NCI-H345 (cell line): ENCODE measurements at regions not wholly inside any gene's neighbourhood (a gene's known extent, or its start where the extent isn't known, plus 50 kb on each side); places are given as distances from the start of the nearest gene placed in this dataset.
"Not testable (repeated sequence)": the region's sequence is repeated elsewhere in the genome, so short reads cannot be mapped to it uniquely, and the experiment has no call there.

ENCODE experiments used
- DNase-seq: peaks from one replicate; lab custom pipeline; 2025; lab: John Stamatoyannopoulos, UW

DNA sequence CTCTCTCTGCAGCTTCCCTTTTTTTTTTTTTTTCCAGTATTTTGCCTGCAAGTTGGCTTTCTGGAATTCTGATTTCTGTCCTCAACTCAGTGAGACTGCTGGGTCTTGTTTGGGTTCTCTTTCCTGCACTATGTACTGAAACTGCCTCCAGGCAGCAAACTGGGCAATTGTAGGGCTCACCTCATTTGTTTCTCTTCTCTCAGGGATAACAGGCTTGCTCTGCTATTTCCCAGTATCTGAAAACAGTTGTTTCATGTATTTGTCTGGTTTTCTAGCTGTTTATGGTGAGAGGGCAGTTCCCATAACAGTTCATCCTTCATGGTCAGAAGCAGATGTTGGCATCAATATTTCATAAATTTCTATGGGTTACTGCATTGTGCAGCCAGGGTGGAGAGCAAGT is 206.0 kb downstream of the CYRIA start:
- no peak for DNase-seq

DNA sequence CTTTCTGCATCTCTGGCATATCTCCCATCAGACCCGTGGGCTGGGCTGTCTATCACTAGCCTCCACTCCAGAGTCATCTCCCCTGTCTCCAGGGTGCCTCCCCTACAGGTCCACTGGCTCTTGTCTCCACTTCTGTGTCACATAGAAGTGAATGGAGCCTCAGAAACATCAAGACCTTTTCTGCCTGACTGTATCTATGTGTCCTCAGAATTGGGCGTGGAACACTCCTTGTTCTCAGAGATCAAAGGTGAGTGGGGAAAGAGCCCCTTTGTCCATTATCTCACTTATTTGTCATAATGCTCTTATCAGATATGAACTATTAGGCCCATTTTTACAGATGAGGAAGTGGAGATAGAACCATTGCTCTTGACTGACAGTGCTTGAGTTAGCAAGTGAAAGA is 211.0 kb downstream of the CYRIA start:
- no peak for DNase-seq

DNA sequence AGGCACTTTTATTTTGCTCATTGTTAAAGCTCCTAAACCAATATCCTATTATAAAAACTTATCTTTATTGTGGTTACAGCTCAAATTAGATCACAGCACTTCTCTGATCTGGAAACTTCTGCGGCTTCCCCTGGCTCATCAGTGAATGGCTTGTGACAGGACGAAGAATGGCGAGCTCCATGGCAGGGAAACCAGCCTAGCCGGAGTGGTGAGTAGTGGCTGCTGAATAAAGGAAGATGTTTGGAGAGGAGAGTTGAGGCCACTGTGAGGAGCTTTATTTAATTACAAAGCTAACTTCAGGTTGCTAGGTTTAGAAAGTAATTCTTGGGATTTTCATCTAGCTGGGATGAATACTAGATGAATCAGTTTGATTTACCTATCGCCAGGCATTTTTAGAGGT is 213.5 kb downstream of the CYRIA start:
- no peak for DNase-seq

DNA sequence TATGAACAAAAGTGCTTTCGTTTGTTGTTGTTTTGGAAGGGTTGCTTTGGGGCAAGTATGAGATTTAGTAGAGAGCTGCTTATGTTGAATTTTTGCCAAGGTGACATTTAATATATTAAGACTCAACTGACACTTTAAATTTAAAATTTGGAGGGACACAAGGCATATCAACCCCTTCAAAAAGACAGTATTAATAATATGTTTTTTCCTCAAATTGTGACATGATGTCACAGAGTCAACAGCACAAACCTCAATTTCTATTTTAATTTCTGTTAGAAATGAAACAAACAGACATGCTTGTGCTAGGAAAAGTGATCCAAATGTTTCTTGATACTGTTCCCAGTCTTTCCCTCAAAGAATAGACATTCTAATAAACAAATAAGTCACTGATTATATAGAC is 218.9 kb downstream of the CYRIA start:
- no peak for DNase-seq

DNA sequence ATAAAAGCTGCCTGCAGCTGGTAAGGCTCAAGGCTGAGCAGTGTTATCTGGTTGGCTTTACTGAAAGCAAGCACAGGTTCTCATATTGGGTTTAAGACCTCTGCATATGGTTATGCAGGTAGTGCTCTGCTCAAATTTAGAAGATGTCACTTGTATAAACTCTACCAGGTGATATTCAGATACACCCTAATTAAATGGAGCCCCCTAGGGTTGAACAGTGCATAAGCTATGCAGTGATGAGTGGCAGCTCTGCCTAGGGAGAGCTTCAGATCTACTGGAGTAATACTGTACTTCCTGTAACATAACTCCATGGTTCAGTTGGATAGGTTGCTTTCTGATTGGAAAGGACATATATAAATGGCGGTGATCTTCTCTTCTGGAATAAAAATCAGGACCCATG is 222.7 kb downstream of the CYRIA start:
- no peak for DNase-seq

DNA sequence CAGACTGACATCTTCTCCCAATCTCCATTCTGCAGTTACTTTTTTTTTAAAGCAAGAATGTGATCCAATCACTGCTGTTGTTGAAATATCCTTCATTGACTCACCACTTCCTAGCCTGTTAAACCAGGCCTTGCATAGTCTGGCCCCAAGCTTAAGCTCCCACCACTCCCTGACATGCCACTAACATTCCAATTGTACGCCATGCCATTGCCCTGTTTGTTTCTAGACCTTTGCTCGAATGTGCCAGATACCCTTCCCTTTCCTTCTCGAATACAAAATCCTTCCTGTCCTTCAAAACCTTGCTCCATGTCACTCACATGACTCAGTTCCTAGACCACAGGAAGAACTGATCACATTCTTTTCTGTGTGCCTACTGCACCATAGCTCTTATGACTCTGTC is 224.2 kb downstream of the CYRIA start:
- no peak for DNase-seq

DNA sequence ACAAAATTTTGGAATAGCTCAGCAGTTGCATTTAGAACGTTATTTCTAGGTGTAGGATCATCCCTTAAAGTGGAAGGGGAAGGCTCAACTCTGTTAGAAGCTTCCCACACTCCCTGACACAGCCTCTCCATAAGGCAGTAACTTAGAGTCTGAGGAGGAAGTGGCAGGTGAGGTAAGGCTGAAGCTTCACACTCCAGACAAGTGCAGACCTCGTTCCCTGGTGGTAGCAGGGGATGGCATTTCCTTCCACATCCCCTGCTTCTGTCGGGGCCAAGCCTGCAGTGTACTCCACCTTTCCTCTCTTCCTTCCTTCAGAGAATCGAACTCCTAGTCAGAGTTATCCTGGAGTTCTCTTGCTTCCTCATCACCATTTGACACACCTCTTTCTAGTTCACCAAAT is 224.7 kb downstream of the CYRIA start:
- no peak for DNase-seq

DNA sequence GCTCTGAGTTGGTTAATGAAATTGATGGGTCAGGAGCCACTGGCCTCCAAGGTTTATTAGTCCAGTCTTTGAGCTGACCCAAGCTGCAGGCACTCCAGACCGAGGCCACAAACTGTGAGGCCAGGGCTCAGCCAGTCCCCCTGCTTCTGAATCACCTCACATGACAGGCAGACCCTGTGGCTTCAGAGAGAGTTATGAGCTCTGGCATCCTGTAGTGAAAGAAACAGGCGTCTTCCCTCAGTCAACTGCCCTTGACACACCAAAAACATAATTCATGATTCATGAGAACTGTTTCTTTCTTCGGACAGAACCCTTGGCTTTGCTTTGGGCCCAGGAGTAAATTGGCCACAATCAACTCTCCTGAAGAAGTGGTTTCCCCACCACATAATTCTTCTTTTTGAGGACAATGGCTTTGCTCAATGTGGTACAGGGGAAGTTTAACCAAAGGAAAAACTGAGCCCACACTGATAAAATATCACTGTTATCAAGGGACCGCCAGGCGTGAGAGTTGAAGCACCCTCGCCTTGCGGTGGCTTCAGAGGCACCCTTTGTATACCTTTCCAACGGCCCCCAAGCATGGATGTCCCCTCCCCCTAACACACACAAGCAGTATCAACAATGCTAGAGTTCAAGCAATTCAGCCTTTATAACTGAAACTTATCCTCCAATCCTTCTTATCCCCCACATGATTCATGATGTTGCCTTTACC is 226.9 kb downstream of the CYRIA start:
- DNase-seq, result no peak

DNA sequence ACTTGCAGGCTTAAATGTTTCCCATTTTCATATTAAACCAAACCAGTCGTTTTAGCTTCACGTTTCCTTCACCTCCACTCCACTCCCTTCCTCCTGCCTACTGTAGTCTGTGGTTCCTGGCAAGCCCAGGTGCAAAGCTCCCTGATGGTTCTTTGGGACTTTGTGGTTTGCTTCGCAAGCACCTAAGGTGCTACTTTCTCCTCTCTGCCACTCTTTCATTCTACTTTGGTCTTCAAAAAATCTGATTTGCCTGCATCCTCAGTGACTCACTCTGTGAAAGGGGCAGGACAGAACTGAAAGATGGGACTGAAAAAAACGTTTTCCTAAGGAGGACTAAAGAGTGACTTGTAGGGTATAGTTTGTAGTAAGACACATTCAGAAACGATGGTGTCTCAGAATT is 228.4 kb downstream of the CYRIA start:
- no peak for DNase-seq

DNA sequence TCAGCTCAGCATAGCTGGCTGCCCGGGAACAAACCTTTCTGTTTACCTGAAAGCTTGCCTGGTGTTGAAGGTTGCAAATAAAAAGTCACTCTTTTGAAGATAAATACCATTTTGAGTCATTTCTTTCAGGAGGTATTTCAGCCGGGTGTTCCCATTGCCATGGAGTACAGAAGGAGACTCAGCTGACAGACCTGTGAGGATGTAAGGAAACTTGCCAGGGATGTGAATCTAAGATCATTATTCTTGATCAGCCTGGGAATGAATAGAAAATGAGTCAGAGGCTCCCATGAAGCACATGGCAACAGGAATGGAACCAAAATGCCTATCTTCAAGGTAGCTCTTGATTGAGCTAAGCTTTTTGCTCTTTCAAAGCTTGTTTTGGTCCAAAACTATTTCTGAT is 231.2 kb downstream of the CYRIA start:
- DNase-seq, result no peak

DNA sequence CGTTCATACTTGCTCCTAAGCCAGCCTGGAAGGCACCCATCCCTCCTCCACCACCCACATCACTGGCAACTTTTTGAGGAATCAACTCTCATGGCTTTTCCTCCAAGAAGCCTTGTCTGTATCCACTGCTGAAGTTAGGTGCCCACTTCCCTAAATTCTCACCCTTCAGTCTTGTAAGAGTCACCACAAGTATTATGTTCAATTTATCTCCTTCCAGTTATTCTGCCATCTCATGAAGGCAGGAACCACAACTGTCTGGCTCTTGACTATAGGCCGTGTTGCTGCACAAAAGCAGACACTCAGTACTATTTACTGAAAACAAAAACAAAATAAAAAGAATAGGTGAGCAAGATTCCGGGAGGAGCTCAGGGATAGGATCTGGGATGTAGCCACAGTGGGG is 234.8 kb downstream of the CYRIA start:
- no peak for DNase-seq

DNA sequence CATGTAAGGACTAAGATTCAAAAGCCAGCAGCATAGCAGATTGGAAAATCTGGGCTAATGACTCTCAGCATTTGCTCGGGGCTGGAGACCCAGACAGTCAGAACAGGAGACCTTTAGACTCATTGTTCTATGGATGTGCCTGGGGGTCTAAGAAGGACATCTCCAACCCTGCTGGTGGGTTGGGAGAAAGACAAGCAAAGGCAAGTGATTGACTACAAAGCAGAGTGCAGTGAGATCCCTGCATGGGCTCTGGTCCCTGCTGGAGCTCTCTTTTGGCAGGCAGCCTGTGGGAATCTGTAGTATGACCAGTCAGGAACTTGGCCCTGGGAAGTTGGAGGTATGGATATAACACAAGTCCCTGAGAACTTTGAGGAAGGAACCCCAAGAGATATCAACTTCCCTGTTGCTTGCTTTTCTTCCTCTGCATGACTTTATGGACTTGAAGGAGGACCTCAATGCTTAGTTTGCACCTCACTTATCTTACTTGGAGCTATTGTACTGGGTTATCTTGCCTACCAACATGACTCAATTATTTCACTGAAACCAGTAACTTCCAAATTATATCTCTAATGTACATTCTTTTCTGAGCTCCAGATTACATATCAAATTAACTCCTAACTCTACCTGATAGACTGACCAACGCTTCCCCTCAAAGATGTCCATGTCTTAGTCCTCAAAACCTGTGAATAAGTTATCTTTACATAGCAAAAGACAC is 236.0 kb downstream of the CYRIA start:
- no peak for DNase-seq

DNA sequence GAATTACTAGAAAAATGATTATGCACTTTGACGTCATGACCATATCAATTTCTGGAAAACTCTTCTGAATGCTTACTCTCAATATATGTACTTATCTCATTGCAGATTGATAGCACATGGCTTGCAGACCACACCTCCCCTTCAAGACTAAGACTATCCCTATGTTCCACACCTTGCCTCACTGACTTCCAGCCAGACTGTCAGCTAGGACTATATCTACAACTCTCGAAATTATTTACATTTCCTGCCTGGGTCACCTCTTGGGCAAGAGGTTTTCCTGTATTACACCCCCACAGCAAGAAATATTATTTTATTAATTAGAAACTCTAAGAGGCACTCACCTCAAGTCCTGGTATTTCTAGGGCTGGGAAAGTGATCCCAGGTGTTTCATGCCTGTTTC is 236.6 kb downstream of the CYRIA start:
- DNase-seq, result no peak

DNA sequence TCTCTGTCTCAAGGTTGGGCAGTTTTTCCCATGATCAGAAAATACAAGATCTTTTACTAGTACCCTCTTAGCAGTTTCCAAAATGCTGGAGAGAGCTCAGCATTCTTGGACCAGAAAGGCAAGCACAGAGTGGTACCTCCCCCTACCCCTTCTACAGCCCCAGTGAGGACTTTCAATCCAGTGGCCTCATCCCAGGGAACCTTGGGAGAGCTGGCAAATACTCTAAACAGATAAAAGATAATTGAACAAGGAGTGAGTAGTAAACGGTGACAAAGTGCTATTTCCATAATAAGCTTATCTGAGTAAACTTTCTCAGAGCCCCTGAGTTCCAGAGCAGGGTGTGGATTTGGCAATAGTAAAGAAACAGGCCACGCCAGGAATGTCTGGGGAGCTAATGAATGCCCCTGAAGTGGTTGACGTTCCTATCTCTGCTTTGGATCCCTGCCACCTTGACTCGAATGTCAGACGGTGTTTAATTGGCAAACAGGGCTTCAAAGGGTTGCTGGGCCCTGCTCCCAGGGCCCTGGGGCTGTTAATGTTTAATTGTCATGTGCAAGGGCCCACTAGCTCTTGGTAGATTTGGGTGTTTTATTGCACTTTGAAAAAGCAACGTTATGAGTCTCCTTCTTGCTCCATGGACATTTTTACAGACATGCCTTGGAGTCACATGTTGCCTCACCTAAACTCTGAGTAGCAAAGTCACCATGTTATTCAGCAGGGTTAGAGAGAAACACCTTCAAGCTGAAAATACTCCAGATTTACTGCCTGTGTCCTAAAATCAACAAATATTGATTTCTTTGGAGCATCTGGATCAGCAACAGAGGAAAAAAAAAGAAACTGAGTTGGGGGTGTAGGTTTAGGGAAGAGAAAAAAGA is 239.9 kb downstream of the CYRIA start:
- peak; percentile 19 for DNase-seq

DNA sequence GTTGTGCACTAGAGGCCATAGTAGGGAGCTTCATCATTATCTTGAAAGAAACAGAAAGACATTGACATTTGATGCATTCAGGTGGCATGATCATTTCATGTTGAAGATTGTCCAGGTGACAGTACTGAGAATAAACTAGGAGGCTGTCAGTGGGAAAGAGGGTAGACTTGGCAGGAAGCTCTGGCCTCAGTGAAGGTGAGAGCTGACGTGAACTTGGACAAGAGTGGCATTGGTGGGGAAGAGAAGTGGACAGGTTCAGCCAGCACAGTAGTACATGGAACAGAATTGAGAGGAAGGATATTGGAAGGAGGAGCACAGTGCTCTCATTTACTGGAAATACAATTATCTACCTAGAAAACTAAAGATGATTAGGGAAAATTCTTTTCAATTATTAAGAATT is 245.2 kb downstream of the CYRIA start:
- no peak for DNase-seq

DNA sequence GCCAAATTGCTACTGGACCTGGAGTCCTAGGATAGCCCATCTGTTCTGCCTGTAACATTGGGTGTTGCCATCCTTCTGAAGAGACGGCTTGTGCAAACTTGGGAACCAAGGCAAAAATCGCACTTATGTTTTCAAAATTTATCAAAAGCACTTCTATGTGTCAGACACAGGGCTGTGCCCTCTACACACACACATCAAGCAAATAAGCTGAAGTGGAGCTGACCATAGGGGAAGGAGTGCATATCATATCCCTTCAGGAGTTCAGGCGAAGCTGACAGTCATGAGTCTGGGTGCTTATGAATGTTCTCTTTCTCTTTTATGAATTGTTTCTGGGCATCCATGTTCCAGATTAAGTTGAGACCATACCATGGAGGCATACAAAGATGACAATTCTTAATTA is 247.9 kb downstream of the CYRIA start:
- DNase-seq, result no peak

DNA sequence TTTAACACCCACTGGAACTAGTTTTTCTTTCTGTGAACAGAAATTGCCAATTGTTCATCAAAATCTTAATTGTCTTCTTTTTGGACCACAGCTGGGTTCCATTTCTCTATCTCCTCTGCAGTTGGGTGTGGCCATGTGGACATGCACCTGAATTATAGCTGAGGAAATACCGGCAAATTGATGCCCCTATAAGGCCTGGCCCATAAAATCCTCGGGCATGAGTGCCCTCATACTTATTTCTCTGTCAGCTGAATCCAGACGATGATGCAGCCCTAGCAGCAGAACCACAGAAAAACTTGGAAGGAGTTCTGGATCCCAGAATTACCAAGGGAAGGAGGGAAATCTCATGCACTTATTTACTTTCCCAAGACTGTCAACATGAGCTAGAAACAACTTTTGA is 249.0 kb downstream of the CYRIA start:
- no peak for DNase-seq

DNA sequence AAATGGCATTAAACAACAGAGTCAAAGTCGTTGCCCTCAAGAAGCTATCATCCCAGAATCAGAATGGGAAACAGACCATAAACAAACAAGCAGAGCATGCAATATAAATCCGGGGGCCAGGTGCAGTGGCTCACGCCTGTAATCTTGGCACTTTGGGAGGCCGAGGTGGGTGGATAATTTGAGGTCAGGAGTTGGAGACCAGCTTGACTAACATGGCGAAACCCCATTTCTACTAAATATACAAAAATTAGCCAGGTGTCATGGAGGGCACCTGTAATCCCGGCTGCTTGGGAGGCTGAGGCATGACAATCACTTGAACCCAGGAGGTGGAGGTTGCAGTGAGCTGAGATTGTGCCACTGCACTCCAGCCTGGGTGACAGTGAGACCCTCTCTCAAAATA is 249.8 kb downstream of the CYRIA start:
- DNase-seq, result not testable (repeated sequence)

DNA sequence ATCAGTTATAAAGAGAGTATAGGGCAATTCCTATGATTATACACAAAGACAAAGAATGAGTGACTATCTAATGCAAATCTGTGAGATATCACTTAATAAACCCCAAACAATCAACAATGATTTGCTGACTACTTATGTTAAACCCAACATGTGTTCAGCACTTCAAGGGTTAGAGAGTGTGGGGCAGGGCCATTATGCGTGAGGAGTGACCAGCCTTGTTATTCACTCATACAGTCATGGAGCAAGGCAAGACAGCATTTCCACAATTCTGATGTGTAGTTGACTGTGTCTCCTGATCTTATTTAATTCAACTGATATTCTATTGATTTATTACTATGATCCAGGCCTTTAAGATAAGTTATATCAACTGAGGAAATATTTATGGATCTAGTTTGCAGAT is 251.7 kb downstream of the CYRIA start:
- DNase-seq, result no peak

DNA sequence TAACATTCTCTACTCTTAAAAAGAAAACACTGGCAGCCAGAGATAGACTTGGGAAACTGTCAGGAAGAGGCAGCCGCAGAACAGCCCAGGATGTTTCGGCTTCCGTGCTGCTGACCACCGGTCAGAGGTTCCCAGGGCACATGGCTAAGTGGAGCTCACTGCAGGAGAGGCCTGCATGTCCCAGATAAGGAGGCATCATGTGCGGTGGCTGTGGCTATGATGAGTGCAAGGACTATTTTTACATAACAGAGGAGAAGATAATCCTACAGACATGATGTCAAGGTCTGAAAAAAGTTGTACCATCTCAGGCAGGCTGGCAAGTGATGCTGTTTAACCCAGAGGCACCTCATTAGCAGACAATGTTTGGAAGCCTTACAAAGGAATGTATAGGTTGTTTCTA is 252.3 kb downstream of the CYRIA start:
- DNase-seq, result no peak

DNA sequence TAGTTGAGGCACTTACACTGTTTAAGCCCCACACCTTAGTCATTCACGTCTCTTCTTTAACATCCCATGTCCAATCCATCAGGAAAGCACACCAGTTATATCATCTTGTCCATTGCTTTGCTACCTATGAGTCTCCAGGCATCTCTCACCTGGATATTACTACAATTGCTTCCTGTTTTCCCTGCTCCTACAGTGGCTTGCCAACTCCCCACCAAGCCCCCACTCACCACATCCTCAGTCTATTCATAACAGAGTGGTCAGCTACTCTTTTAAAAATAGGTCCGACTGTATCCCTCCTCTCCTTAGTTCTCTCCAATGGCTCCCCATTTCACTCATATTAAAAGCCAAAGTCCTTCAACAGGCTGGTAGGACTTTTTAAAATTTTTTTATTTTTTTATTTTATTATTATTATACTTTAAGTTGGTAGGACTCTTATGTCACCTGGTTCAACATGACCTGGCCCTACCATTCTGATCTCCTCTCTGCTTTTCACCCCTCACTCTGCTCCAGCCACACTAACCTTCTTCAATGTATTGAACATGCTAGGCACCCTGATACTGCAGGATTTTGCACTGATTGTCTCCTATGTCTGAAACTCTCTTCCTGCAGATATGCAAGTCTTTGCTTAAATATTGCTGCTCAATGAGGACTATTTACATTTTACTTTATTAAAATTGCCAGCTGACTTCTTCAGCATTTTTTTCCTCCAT is 253.2 kb downstream of the CYRIA start:
- no peak for DNase-seq

DNA sequence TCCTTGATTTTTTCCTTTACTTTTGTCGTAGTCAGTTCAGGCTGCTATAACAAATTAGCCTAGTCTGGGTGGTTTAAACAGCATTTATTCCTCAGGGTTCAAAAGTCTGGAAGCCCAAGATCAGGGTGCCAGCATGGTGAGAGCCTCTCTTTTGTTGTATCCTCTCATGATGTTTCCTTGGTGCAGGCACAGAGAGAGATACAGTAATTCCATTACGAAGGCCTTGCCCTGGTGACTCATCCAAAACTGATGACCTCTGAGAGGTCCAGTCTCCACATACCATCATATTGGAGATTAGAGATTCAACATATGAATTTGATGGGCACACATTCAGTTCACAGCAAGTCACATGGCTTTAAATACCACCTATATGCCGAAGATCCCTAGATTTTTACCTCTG is 253.8 kb downstream of the CYRIA start:
- no peak for DNase-seq
